ENCODE measurements at regions not wholly inside any gene's neighbourhood (a gene's known extent, or its start where the extent isn't known, plus 50 kb on each side); places are given as distances from the start of the nearest gene placed in this dataset.

DNA sequence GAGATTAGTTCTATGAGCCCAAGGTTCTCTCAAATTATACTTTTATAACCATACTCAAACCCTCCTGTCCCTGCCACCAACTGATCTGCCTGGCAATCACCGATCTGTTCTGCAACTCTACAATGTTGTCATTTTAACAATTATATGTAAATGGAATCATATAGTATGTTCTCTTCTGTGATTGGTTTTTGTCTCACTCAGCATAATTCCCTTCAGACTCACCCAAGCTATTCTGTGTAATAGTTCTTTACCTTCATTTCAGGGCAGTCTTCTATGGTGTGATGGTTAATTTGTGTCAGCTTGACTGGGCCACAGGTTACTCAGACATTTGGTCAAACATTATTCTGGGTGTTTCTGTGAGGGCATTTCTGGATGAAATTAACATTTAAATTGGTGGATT lies 181.9 kb upstream of the CXCL12 start:
- TF ChIP-seq POU6F1 (CRISPR knock-in tag; IDR thresholded peaks at IDR 0.05; ENCODE audit: borderline replicate concordance, low read depth) = no peak
- TF ChIP-seq, protein P1, sequence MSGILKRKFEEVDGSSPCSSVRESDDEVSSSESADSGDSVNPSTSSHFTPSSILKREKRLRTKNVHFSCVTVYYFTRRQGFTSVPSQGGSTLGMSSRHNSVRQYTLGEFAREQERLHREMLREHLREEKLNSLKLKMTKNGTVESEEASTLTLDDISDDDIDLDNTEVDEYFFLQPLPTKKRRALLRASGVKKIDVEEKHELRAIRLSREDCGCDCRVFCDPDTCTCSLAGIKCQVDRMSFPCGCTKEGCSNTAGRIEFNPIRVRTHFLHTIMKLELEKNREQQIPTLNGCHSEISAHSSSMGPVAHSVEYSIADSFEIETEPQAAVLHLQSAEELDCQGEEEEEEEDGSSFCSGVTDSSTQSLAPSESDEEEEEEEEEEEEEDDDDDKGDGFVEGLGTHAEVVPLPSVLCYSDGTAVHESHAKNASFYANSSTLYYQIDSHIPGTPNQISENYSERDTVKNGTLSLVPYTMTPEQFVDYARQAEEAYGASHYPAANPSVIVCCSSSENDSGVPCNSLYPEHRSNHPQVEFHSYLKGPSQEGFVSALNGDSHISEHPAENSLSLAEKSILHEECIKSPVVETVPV (CRISPR knock-in tag; IDR thresholded peaks at IDR 0.05) = no peak
- TF ChIP-seq SNAI2 (CRISPR knock-in tag; IDR thresholded peaks at IDR 0.05) = no peak
- TF ChIP-seq ZFP30 (CRISPR knock-in tag; IDR thresholded peaks at IDR 0.05) = no peak
- no peak for TF ChIP-seq ZFP3 (CRISPR knock-in tag; IDR thresholded peaks at IDR 0.05)
- no peak for TF ChIP-seq ZC3H10 (CRISPR knock-in tag; IDR thresholded peaks at IDR 0.05)
- no peak for TF ChIP-seq CSDC2 (CRISPR knock-in tag; IDR thresholded peaks at IDR 0.05)
- TF ChIP-seq ZNF70 (CRISPR knock-in tag; IDR thresholded peaks at IDR 0.05) = no peak

Measured in SK-N-SH treated with all-trans-retinoic acid at 6 μM for 48 hours (cell line).